GM12873 (cell line): ENCODE measurements at regions not wholly inside any gene's neighbourhood (a gene's known extent, or its start where the extent isn't known, plus 50 kb on each side); places are given as distances from the start of the nearest gene placed in this dataset.

Experiments used
- CTCF ChIP-seq: IDR thresholded peaks from 2 replicates; pipeline ENCODE4 v1.5.1; 2012; ENCODE audit warnings: low read depth, mild to moderate bottlenecking, moderate library complexity, low read length, control low read depth; ENCODE audit not compliant: insufficient read depth; ENCODE audit errors: missing control alignments

GRCh38 chr10:42990016-42990720, 86.7 kb upstream of the RET start:
- no peak for TF ChIP-seq CTCF

- TF ChIP-seq CTCF: no peak
These were observed 86.0 kb upstream of the RET start for GRCh38 chr10:42990721-42991441.

- TF ChIP-seq CTCF: no peak
These were observed 85.3 kb upstream of the RET start for GRCh38 chr10:42991442-42992098.

- no peak for TF ChIP-seq CTCF
These were observed 84.5 kb upstream of the RET start for GRCh38 chr10:42992156-42992956.

GRCh38 chr10:42992957-42993390, 83.9 kb upstream of the RET start:
- no peak for TF ChIP-seq CTCF

- no peak for TF ChIP-seq CTCF
These were observed 81.3 kb upstream of the RET start for GRCh38 chr10:42995537-42995936.
